Thyroid gland (tissue), 4 donors: ENCODE measurements at regions not wholly inside any gene's neighbourhood (a gene's known extent, or its start where the extent isn't known, plus 50 kb on each side); places are given as distances from the start of the nearest gene placed in this dataset.

Experiments
- DNase-seq, 2 donors: peaks; one replicate each; pipeline ENCODE4 v3.0.0-alpha.2; 2019
- H3K27ac ChIP-seq, 3 donors: fragments of 200-600 bp; sonication (generic); 1 replicate in 2 of 3; 2 replicates in 1 of 3; pipeline ENCODE4 v1.5.1; 2016 to 2019; ENCODE audit warnings: mild to moderate bottlenecking in 1 of 3, moderate library complexity in 1 of 3
- H3K27me3 ChIP-seq: fragments of 200-600 bp; sonication (generic); one replicate; pipeline ENCODE4 v1.5.1; 2019
- H3K36me3 ChIP-seq, 2 donors: fragments of 200-600 bp; sonication (generic); one replicate each; pipeline ENCODE4 v1.5.1; 2016 to 2019
- H3K4me1 ChIP-seq, 2 donors: fragments of 200-600 bp; sonication (generic); one replicate each; pipeline ENCODE4 v1.5.1; 2017 to 2019
- H3K4me3 ChIP-seq, 3 donors: fragments of 200-600 bp; sonication (generic); replicated peaks in 1 of 3; 1 replicate in 2 of 3; 2 replicates in 1 of 3; pipeline ENCODE4 v1.5.1; 2016; ENCODE audit warnings: mild to moderate bottlenecking in 1 of 3
- H3K9me3 ChIP-seq: fragments of 200-600 bp; sonication (generic); one replicate; pipeline ENCODE4 v1.5.1; 2017
- CTCF ChIP-seq, 6 experiments: fragments of 200-600 bp in 3 of 6; fragments of 450-650 bp in 3 of 6; sonication (generic) in 3 of 6; IDR thresholded peaks; one replicate each; pipeline ENCODE4 v1.5.1; 2016 to 2019; ENCODE audit warnings: antibody characterized with exemption in 6 of 6, mild to moderate bottlenecking in 2 of 6, inconsistent platforms in 1 of 6, moderate library complexity in 1 of 6
- POLR2A ChIP-seq, 2 donors: fragments of 450-650 bp; IDR thresholded peaks; one replicate each; pipeline ENCODE4 v1.6.1; 2017; ENCODE audit warnings: antibody characterized with exemption in 2 of 2, mild to moderate bottlenecking in 2 of 2, moderate library complexity in 1 of 2
- WGBS, 2 donors: methylation state at CpG; one replicate each; pipeline ENCODE4 v1.1.5; 2017; 5-methylcytosine and 5-hydroxymethylcytosine counted together
- intact Hi-C: fragments of 100-400 bp; cut with DNase I; formaldehyde crosslinking; loops from one replicate; pipeline ENCODE4 v1.15.1; 2023

DNA sequence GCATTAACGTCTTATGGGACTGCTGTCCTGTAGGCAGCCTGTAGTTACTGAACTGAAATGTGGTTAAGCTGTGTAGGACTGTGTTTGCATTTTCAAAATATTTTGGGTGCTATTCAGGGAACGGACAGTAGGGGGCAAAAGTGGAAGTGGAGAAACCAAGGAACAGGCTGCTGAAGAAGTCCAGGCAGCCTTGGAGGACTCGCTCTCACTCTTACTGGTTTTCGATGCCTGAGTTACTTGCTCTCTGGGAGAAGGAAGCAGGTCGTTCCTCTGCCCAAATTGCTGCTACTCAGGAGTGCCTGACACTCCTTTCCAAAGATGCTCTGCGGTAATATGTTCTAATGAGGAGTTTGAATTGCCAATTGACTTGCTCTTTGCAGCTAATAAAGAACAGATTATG, 64.5 kb upstream of the RBFOX1 start:
- Histone ChIP-seq H3K27ac (no peak overlapping the region), H3K36me3 (no peaks in the 10 kb centered on the region), H3K27me3 (no peaks in the 10 kb centered on the region), H3K4me1 (no peaks in the 10 kb centered on the region), H3K9me3 (no peaks in the 10 kb centered on the region), H3K4me3 (no peak overlapping the region)
- peak; percentile 2 to 4 for DNase-seq
- intact Hi-C loops: no loop called here
- 9 to 17% methylated on average over 6 of the region's 6 CpGs for WGBS, 2 donors
- TF ChIP-seq CTCF (IDR thresholded peaks at IDR 0.05) (peak in 5 of 6 experiments; percentile 17 to 57 (median 46)), POLR2A (IDR thresholded peaks at IDR 0.05) (no peak)

DNA sequence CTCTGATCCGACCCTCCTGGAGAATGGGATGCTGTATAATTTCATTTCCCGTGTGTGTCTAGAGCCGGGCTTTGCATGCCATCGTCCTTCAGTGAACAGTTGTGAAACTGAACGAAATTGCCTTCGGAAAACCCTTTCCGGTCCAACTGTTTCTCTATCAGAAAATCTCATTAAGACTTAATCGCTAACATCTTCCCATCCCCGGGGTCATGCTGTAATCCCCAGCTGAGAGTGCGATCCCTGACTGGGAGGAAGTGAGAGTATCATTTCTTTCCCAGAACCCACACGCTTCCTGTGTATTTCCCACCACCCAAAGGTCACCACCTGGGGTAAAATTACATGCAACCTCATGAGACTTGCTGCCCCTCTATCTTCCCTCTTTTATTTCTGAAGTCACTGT, 75.6 kb upstream of the RBFOX1 start:
- no peak overlapping the region for H3K27ac ChIP-seq
- H3K4me3 ChIP-seq: no peak overlapping the region
- no peak for TF ChIP-seq POLR2A (IDR thresholded peaks at IDR 0.05)
- no peaks in the 10 kb centered on the region for H3K27me3 ChIP-seq
- H3K4me1 ChIP-seq: no peaks in the 10 kb centered on the region
- WGBS, 2 donors: 52 to 70% methylated on average over 11 of the region's 11 CpGs
- no peaks in the 10 kb centered on the region for H3K36me3 ChIP-seq
- intact Hi-C loops: no loop called here
- H3K9me3 ChIP-seq: no peaks in the 10 kb centered on the region
- no peak for DNase-seq

- TF ChIP-seq CTCF (IDR thresholded peaks at IDR 0.05): no peak
- no peak for TF ChIP-seq POLR2A (IDR thresholded peaks at IDR 0.05)
- 26 to 29% methylated on average over 6 of the region's 6 CpGs for WGBS, 2 donors
- Histone ChIP-seq H3K4me1 (no peaks in the 10 kb centered on the region), H3K27ac (no peak overlapping the region), H3K27me3 (no peaks in the 10 kb centered on the region), H3K36me3 (no peaks in the 10 kb centered on the region), H3K9me3 (no peaks in the 10 kb centered on the region), H3K4me3 (no peak overlapping the region)
- intact Hi-C loops: no loop called here
- peak; percentile 4 to 42 for DNase-seq
Observed at GRCh38 chr16:7246578-7246977, 86.1 kb upstream of the RBFOX1 start.

GRCh38 chr16:7239547-7239946, 93.1 kb upstream of the RBFOX1 start:
- no peak for DNase-seq
- Histone ChIP-seq H3K36me3 (no peaks in the 10 kb centered on the region), H3K27ac (no peak overlapping the region), H3K4me1 (no peaks in the 10 kb centered on the region), H3K27me3 (no peaks in the 10 kb centered on the region), H3K4me3 (no peak overlapping the region), H3K9me3 (no peaks in the 10 kb centered on the region)
- intact Hi-C loops: no loop called here
- TF ChIP-seq CTCF (IDR thresholded peaks at IDR 0.05): no peak
- no peak for TF ChIP-seq POLR2A (IDR thresholded peaks at IDR 0.05)
- 86 to 87% methylated on average over 2 of the region's 2 CpGs for WGBS, 2 donors

DNA sequence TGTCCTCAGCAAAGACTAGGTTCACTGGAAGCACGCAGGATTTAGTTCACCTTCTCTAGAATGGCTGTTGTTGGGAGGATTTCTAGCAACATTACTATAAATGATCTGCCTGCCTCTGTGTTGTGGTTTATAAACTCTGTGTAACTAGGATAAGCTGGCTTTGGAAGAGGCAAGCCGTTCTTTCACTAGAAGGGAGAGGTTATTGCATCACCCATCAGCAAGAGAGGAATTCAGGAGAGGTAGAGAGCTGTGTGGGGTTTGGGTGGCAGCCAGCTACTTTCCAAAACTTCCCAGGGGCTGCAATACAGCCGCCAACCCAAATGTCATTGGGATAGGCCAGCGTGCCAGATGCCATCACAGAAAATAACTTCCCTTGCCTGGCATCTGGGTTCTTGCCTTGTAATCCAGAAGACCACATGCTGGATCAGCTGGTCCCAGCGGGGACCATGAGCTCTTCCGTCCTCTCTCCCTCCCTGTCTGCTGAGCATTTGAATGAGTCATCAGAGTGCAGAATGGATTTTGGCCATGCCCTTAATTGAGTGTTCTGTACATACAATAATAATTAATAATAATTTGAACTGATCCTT, 95.7 kb upstream of the RBFOX1 start:
- H3K9me3 ChIP-seq: no peaks in the 10 kb centered on the region
- no peak for DNase-seq
- WGBS, 2 donors: 79 to 83% methylated on average over 5 to 6 of the region's 6 CpGs
- no peaks in the 10 kb centered on the region for H3K36me3 ChIP-seq
- no peak overlapping the region for H3K27ac ChIP-seq
- TF ChIP-seq CTCF (IDR thresholded peaks at IDR 0.05) (no peak), POLR2A (IDR thresholded peaks at IDR 0.05) (no peak)
- no peak overlapping the region for H3K4me3 ChIP-seq
- no peaks in the 10 kb centered on the region for H3K4me1 ChIP-seq
- intact Hi-C loops: no loop called here
- H3K27me3 ChIP-seq: no peaks in the 10 kb centered on the region

- no peaks in the 10 kb centered on the region for H3K36me3 ChIP-seq
- H3K27ac ChIP-seq: no peak overlapping the region
- H3K4me1 ChIP-seq: no peaks in the 10 kb centered on the region
- WGBS, 2 donors: 74 to 78% methylated on average over 2 of the region's 2 CpGs
- no peaks in the 10 kb centered on the region for H3K9me3 ChIP-seq
- intact Hi-C loops: no loop called here
- DNase-seq: no peak
- no peak overlapping the region for H3K4me3 ChIP-seq
- TF ChIP-seq POLR2A (IDR thresholded peaks at IDR 0.05) (no peak), CTCF (IDR thresholded peaks at IDR 0.05) (no peak)
- H3K27me3 ChIP-seq: no peaks in the 10 kb centered on the region
Observed at GRCh38 chr16:7233975-7234374, 98.7 kb upstream of the RBFOX1 start.
